Peyer's patch (tissue), 4 donors: ENCODE measurements at regions not wholly inside any gene's neighbourhood (a gene's known extent, or its start where the extent isn't known, plus 50 kb on each side); places are given as distances from the start of the nearest gene placed in this dataset.

ENCODE experiments used
- DNase-seq, 3 donors: peaks; one replicate each; pipeline ENCODE4 v3.0.0-alpha.2; 2017 to 2019
- H3K27ac ChIP-seq, 4 donors: fragments of 200-600 bp; sonication (generic); one replicate each; pipeline ENCODE4 v1.5.1; 2016 to 2019
- H3K27me3 ChIP-seq, 2 donors: fragments of 200-600 bp; sonication (generic); one replicate each; pipeline ENCODE4 v1.5.1; 2019
- H3K36me3 ChIP-seq, 3 donors: fragments of 200-600 bp; sonication (generic); one replicate each; pipeline ENCODE4 v1.5.1; 2016 to 2019
- H3K4me1 ChIP-seq, 4 donors: fragments of 200-600 bp; sonication (generic); one replicate each; pipeline ENCODE4 v1.5.1; 2016 to 2019
- H3K4me3 ChIP-seq, 4 donors: fragments of 200-600 bp; sonication (generic); 1 replicate in 3 of 4; 2 replicates in 1 of 4; pipeline ENCODE4 v1.5.1; 2016 to 2019; ENCODE audit warnings: mild to moderate bottlenecking in 1 of 4
- H3K9me3 ChIP-seq, 4 donors: fragments of 200-600 bp; sonication (generic); one replicate each; pipeline ENCODE4 v1.5.1; 2016 to 2019; ENCODE audit warnings: mild to moderate bottlenecking in 1 of 4
- CTCF ChIP-seq, 6 experiments: fragments of 450-650 bp in 4 of 6; fragments of 200-600 bp in 2 of 6; sonication (generic) in 1 of 6; IDR thresholded peaks; one replicate each; pipeline ENCODE4 v1.5.1; 2017 to 2019; ENCODE audit warnings: antibody characterized with exemption in 6 of 6, mild to moderate bottlenecking in 3 of 6, moderate library complexity in 1 of 6
- POLR2A ChIP-seq, 2 donors: fragments of 450-650 bp; IDR thresholded peaks; one replicate each; pipeline ENCODE4 v1.5.1; 2017; ENCODE audit warnings: antibody characterized with exemption in 2 of 2, mild to moderate bottlenecking in 2 of 2, moderate library complexity in 2 of 2

- DNase-seq: no peak
- TF ChIP-seq POLR2A (IDR thresholded peaks at IDR 0.05) (no peak), CTCF (IDR thresholded peaks at IDR 0.05) (no peak)
These were observed 229.1 kb upstream of the C9orf72 start for GRCh38 chr9:27802418-27802817.

GRCh38 chr9:27808864-27809263, 235.6 kb upstream of the C9orf72 start:
- Histone ChIP-seq H3K4me1 (no peaks in the 10 kb centered on the region), H3K36me3 (no peaks in the 10 kb centered on the region), H3K27ac (no peak overlapping the region), H3K27me3 (no peaks in the 10 kb centered on the region), H3K4me3 (no peak overlapping the region), H3K9me3 (no peaks in the 10 kb centered on the region)
- TF ChIP-seq POLR2A (IDR thresholded peaks at IDR 0.05) (no peak), CTCF (IDR thresholded peaks at IDR 0.05) (no peak)
- no peak for DNase-seq

More at GRCh38 chr9:27802418-27802817, 229.1 kb upstream of the C9orf72 start:
- Histone ChIP-seq H3K4me3 (no peak overlapping the region), H3K27me3 (no peaks in the 10 kb centered on the region), H3K27ac (no peak overlapping the region), H3K36me3 (no peaks in the 10 kb centered on the region), H3K9me3 (no peaks in the 10 kb centered on the region), H3K4me1 (no peaks in the 10 kb centered on the region)

DNA sequence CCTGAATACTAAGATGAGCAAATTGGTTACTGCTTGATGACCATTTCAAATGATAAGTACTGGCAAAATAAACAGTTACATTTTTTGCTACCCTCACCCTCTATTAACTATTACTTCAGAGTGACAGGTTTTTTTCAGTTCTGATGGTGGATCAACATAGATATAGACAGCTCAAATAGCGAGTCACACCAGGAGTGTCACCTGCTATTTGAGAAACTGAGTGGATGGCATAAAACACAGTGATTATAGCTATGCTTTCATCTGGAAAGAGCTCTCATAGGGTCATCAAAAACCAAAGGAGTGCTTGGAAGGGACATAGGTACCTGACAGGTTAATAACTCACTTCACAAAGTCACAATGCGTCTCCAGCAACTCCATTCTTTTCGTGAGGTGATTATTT, 244.5 kb upstream of the C9orf72 start:
- Histone ChIP-seq H3K27ac (no peak overlapping the region), H3K4me1 (no peaks in the 10 kb centered on the region)
- TF ChIP-seq POLR2A (IDR thresholded peaks at IDR 0.05): no peak
- TF ChIP-seq CTCF (IDR thresholded peaks at IDR 0.05): no peak

GRCh38 chr9:27818348-27818747, 245.1 kb upstream of the C9orf72 start:
- no peaks in the 10 kb centered on the region for H3K4me1 ChIP-seq
- TF ChIP-seq POLR2A (IDR thresholded peaks at IDR 0.05) (no peak), CTCF (IDR thresholded peaks at IDR 0.05) (no peak)
- H3K4me3 ChIP-seq: no peak overlapping the region
- no peak for DNase-seq
- H3K36me3 ChIP-seq: no peaks in the 10 kb centered on the region
- no peak overlapping the region for H3K27ac ChIP-seq
- H3K27me3 ChIP-seq: no peaks in the 10 kb centered on the region
- no peaks in the 10 kb centered on the region for H3K9me3 ChIP-seq

More for the DNA sequence above, 244.5 kb upstream of the C9orf72 start:
- H3K9me3 ChIP-seq: no peaks in the 10 kb centered on the region
- H3K27me3 ChIP-seq: no peaks in the 10 kb centered on the region
- no peak overlapping the region for H3K4me3 ChIP-seq
- no peak for DNase-seq
- no peaks in the 10 kb centered on the region for H3K36me3 ChIP-seq

- no peaks in the 10 kb centered on the region for H3K27me3 ChIP-seq
These were observed 255.6 kb upstream of the C9orf72 start for GRCh38 chr9:27828908-27829307.

More at GRCh38 chr9:27828908-27829307, 255.6 kb upstream of the C9orf72 start:
- no peak for DNase-seq
- TF ChIP-seq POLR2A (IDR thresholded peaks at IDR 0.05): no peak
- TF ChIP-seq CTCF (IDR thresholded peaks at IDR 0.05): no peak
- H3K27ac ChIP-seq: no peak overlapping the region
- H3K9me3 ChIP-seq: no peaks in the 10 kb centered on the region
- no peaks in the 10 kb centered on the region for H3K36me3 ChIP-seq
- H3K4me1 ChIP-seq: no peaks in the 10 kb centered on the region
- H3K4me3 ChIP-seq: no peak overlapping the region
